H1 (cell line): ENCODE measurements at regions not wholly inside any gene's neighbourhood (a gene's known extent, or its start where the extent isn't known, plus 50 kb on each side); places are given as distances from the start of the nearest gene placed in this dataset.

Experiments used
- CTCF ChIA-PET: fragments of 300-600 bp; sonication (Branson Sonifier 250); formaldehyde crosslinking; loops from one replicate; lab custom pipeline; 2021; ENCODE audit not compliant: partially characterized antibody; lab: Charles Lee
- POLR2A ChIA-PET: fragments of 300-600 bp; sonication (Branson Sonifier 250); formaldehyde crosslinking; loops from one replicate; lab custom pipeline; 2021; ENCODE audit warnings: inconsistent platforms; ENCODE audit not compliant: partially characterized antibody; lab: Charles Lee
- DNase-seq, 2 experiments: peaks; one replicate each; pipeline versions ENCODE4 v3.0.0 to v3.0.0-alpha.2; 2010 to 2022; ENCODE audit warnings: low spot score in 2 of 2, low read depth in 1 of 2, mixed read lengths in 1 of 2
- FAIRE-seq: peaks from 2 replicates; lab custom pipeline; 2011; peaks lifted over from hg19 to GRCh38; lab: Jason Lieb, UNC
- H2AFZ ChIP-seq: 2 replicates; pipeline ENCODE4 v1.8.1; 2012; ENCODE audit warnings: low read length, inconsistent platforms
- H2AK5ac ChIP-seq: 2 replicates; pipeline ENCODE4 v1.6.1; 2013; ENCODE audit warnings: low read depth, low read length
- H2BK120ac ChIP-seq: replicated peaks from 2 replicates; pipeline ENCODE3; 2013; ENCODE audit warnings: low read depth, low read length, inconsistent platforms
- H2BK12ac ChIP-seq: 2 replicates; pipeline ENCODE4 v1.6.1; 2013; ENCODE audit warnings: low read depth, low read length
- H2BK15ac ChIP-seq: 2 replicates; pipeline ENCODE4 v1.6.1; 2013; ENCODE audit warnings: low read length
- H2BK20ac ChIP-seq: 2 replicates; pipeline ENCODE4 v1.6.1; 2013; ENCODE audit warnings: low read length
- H2BK5ac ChIP-seq: 2 replicates; pipeline ENCODE4 v1.6.1; 2013; ENCODE audit warnings: low read depth, low read length
- H3K14ac ChIP-seq: 2 replicates; pipeline ENCODE4 v1.6.1; 2013; ENCODE audit warnings: inconsistent platforms; ENCODE audit not compliant: insufficient read length
- H3K18ac ChIP-seq: 2 replicates; pipeline ENCODE4 v1.6.1; 2013; ENCODE audit warnings: low read length; ENCODE audit errors: extremely low read depth
- H3K23ac ChIP-seq: 2 replicates; pipeline ENCODE4 v1.6.1; 2013; ENCODE audit warnings: inconsistent platforms; ENCODE audit not compliant: insufficient read length
- H3K23me2 ChIP-seq: 2 replicates; pipeline ENCODE4 v1.6.1; 2013; ENCODE audit warnings: low read depth, low read length
- H3K27ac ChIP-seq: 2 replicates; pipeline ENCODE4 v1.6.1; 2011; ENCODE audit warnings: low read depth, low read length, inconsistent platforms
- H3K27me3 ChIP-seq, 4 experiments: replicated peaks in 1 of 4; 1 replicate in 1 of 4; 2 replicates in 3 of 4; pipeline versions ENCODE4 v1.6.1 to v1.8.1; 2011 to 2013; ENCODE audit warnings: low read length in 3 of 4, mild to moderate bottlenecking in 3 of 4, inconsistent platforms in 2 of 4, mixed read lengths in 2 of 4, moderate library complexity in 1 of 4; ENCODE audit not compliant: control insufficient read depth in 3 of 4, insufficient read depth in 3 of 4; ENCODE audit errors: extremely low read depth in 1 of 4
- H3K36me3 ChIP-seq, 4 experiments: 2 replicates each; pipeline versions ENCODE4 v1.6.1 to v1.8.1; 2011 to 2013; ENCODE audit warnings: mild to moderate bottlenecking in 4 of 4, low read length in 3 of 4, moderate library complexity in 2 of 4, control low read depth in 1 of 4, inconsistent platforms in 1 of 4; ENCODE audit not compliant: insufficient read depth in 4 of 4, control insufficient read depth in 2 of 4
- H3K4ac ChIP-seq: replicated peaks from 2 replicates; pipeline ENCODE3; 2013; ENCODE audit warnings: low read length, low read depth, mixed read lengths, inconsistent platforms; ENCODE audit not compliant: insufficient read length
- H3K4me1 ChIP-seq, 4 experiments: replicated peaks in 1 of 4; 1 replicate in 1 of 4; 2 replicates in 3 of 4; pipeline versions ENCODE4 v1.6.1 to v1.8.1; 2011 to 2013; ENCODE audit warnings: low read length in 3 of 4, inconsistent platforms in 2 of 4, mixed read lengths in 1 of 4; ENCODE audit not compliant: insufficient read depth in 4 of 4, control insufficient read depth in 3 of 4
- H3K4me2 ChIP-seq, 2 experiments: 2 replicates each; pipeline versions ENCODE4 v1.6.1 to v1.8.1; 2011 to 2013; ENCODE audit warnings: low read depth in 2 of 2, low read length in 2 of 2, control low read depth in 1 of 2, inconsistent platforms in 1 of 2, mild to moderate bottlenecking in 1 of 2; ENCODE audit not compliant: insufficient read depth in 1 of 2
- H3K4me3 ChIP-seq, 4 experiments: fragments of 200-600, 300-600 bp in 1 of 4; sonication (generic), shearing (Covaris generic), sonication (Bioruptor Twin) in 1 of 4; 2 replicates each; pipeline versions ENCODE4 v1.5.1 to v1.8.1; 2011 to 2016; ENCODE audit warnings: low read length in 4 of 4, low read depth in 3 of 4, control low read depth in 2 of 4, inconsistent platforms in 2 of 4, mild to moderate bottlenecking in 2 of 4, mixed read lengths in 1 of 4, moderate library complexity in 1 of 4; ENCODE audit not compliant: insufficient read depth in 2 of 4; ENCODE audit errors: extremely low read depth in 1 of 4
- H3K56ac ChIP-seq: replicated peaks from 2 replicates; pipeline ENCODE3; 2013; ENCODE audit warnings: low read depth, mild to moderate bottlenecking, mixed read lengths, low read length, inconsistent platforms; ENCODE audit not compliant: insufficient read length
- H3K79me1 ChIP-seq: 2 replicates; pipeline ENCODE4 v1.6.1; 2013; ENCODE audit warnings: low read depth, low read length, control low read depth
- H3K79me2 ChIP-seq, 2 experiments: 2 replicates each; pipeline versions ENCODE4 v1.6.1 to v1.8.1; 2012 to 2013; ENCODE audit warnings: low read length in 2 of 2, mild to moderate bottlenecking in 2 of 2, inconsistent platforms in 1 of 2; ENCODE audit not compliant: insufficient read depth in 2 of 2, control insufficient read depth in 1 of 2
- H3K9ac ChIP-seq, 4 experiments: replicated peaks in 1 of 4; 1 replicate in 1 of 4; 2 replicates in 3 of 4; pipeline versions ENCODE4 v1.6.1 to v1.8.1; 2011 to 2013; ENCODE audit warnings: low read depth in 3 of 4, low read length in 3 of 4, control low read depth in 2 of 4, mild to moderate bottlenecking in 2 of 4, moderate library complexity in 2 of 4, inconsistent platforms in 1 of 4; ENCODE audit errors: extremely low read depth in 1 of 4
- H3K9me3 ChIP-seq, 2 experiments: 2 replicates each; pipeline versions ENCODE4 v1.6.1 to v1.8.1; 2012 to 2013; ENCODE audit warnings: mild to moderate bottlenecking in 2 of 2, moderate library complexity in 2 of 2, control low read depth in 1 of 2, inconsistent platforms in 1 of 2, low read depth in 1 of 2, low read length in 1 of 2, mixed read lengths in 1 of 2; ENCODE audit not compliant: insufficient read depth in 2 of 2
- H4K20me1 ChIP-seq, 2 experiments: replicated peaks in 1 of 2; 2 replicates each; pipeline versions ENCODE3 to v1.8.1; 2011 to 2013; ENCODE audit warnings: inconsistent platforms in 2 of 2, low read length in 2 of 2, mild to moderate bottlenecking in 1 of 2; ENCODE audit not compliant: insufficient read depth in 2 of 2, control insufficient read depth in 1 of 2
- H4K5ac ChIP-seq: 2 replicates; pipeline ENCODE4 v1.6.1; 2013; ENCODE audit warnings: low read length, low read depth, mixed read lengths, inconsistent platforms; ENCODE audit not compliant: insufficient read length
- H4K8ac ChIP-seq: 2 replicates; pipeline ENCODE4 v1.8.0; 2013; ENCODE audit warnings: mild to moderate bottlenecking, moderate library complexity, low read length, inconsistent platforms; ENCODE audit not compliant: insufficient read depth; ENCODE audit errors: extremely low read depth
- H4K91ac ChIP-seq: replicated peaks from 2 replicates; pipeline ENCODE3; 2013; ENCODE audit warnings: low read length, mixed read lengths, inconsistent platforms; ENCODE audit not compliant: insufficient read length
- ASH2L ChIP-seq: fragments of 200-600, 300-600 bp; sonication (generic); IDR thresholded peaks from one replicate; pipeline ENCODE4 v1.7.1; 2017; ENCODE audit warnings: low read length
- ATF3 ChIP-seq: IDR thresholded peaks from 2 replicates; pipeline ENCODE4 v1.6.1; 2011; ENCODE audit warnings: low read depth, mild to moderate bottlenecking, low read length; ENCODE audit not compliant: insufficient read depth
- CEBPB ChIP-seq: IDR thresholded peaks from 2 replicates; pipeline ENCODE4 v1.6.1; 2012; ENCODE audit warnings: low read depth, low read length
- CHD1 ChIP-seq: IDR thresholded peaks from 2 replicates; pipeline ENCODE4 v1.6.1; 2012; ENCODE audit warnings: low read depth, low read length, improper control_type of control experiment
- EZH2 ChIP-seq: fragments of 200-600 bp; sonication (generic); IDR thresholded peaks from 2 replicates; pipeline ENCODE4 v1.7.1; 2012; ENCODE audit warnings: low read depth, mild to moderate bottlenecking, moderate library complexity, low read length, inconsistent platforms; ENCODE audit not compliant: severe bottlenecking
- GABPA ChIP-seq: IDR thresholded peaks from 2 replicates; pipeline ENCODE4 v1.6.1; 2011; ENCODE audit warnings: mild to moderate bottlenecking, low read length, moderate library complexity, borderline replicate concordance; ENCODE audit not compliant: insufficient read depth
- HDAC6 ChIP-seq: IDR thresholded peaks from one replicate; pipeline ENCODE4 v1.7.1; 2012; ENCODE audit warnings: low read depth, mild to moderate bottlenecking, inconsistent platforms, low read length, moderate library complexity
- KDM5A ChIP-seq: fragments of 200-600 bp; IDR thresholded peaks from 2 replicates; pipeline ENCODE4 v1.7.1; 2012; ENCODE audit warnings: mild to moderate bottlenecking, low read length, inconsistent platforms, mixed read lengths
- POLR2AphosphoS5 ChIP-seq: IDR thresholded peaks from 2 replicates; pipeline ENCODE4 v1.6.1; 2011; ENCODE audit warnings: low read depth, low read length
- RNF2 ChIP-seq: fragments of 200-900, 300-1000 bp; sonication (generic); IDR thresholded peaks from 2 replicates; pipeline ENCODE4 v1.7.1; 2016; ENCODE audit warnings: borderline replicate concordance, low read depth, mild to moderate bottlenecking, antibody characterized with exemption, low read length; ENCODE audit not compliant: poor library complexity, severe bottlenecking; ENCODE audit errors: missing control alignments
- SIN3A ChIP-seq, 2 experiments: IDR thresholded peaks in 1 of 2; conservative IDR thresholded peaks in 1 of 2; 2 replicates each; pipeline ENCODE4 v1.6.1; 2011 to 2012; ENCODE audit warnings: low read length in 2 of 2, improper control_type of control experiment in 1 of 2, low read depth in 1 of 2, mild to moderate bottlenecking in 1 of 2
- SP1 ChIP-seq: IDR thresholded peaks from 2 replicates; pipeline ENCODE4 v1.6.1; 2011; ENCODE audit warnings: low read depth, low read length
- TCF12 ChIP-seq: IDR thresholded peaks from 2 replicates; pipeline ENCODE4 v1.6.1; 2011; ENCODE audit warnings: low read depth, mild to moderate bottlenecking, low read length
- whole genome bisulfite sequencing, 2 experiments: shearing (Covaris generic) in 1 of 2; methylation state at CpG; one replicate each; pipeline versions ENCODE4 v1.1.6 to v1.1.7; 2013 to 2015; ENCODE audit warnings: low lambda C conversion rate in 2 of 2, mixed read lengths in 2 of 2, inconsistent platforms in 1 of 2, low coverage in 1 of 2, missing lambda C conversion rate in 1 of 2; ENCODE audit not compliant: insufficient replicate concordance in 2 of 2, insufficient coverage in 1 of 2, insufficient read length in 1 of 2; ENCODE audit errors: extremely low coverage in 1 of 2, missing lambda C conversion rate in 1 of 2; 5-methylcytosine and 5-hydroxymethylcytosine counted together

GRCh38 chr2:128565441-128565840 lies 246.8 kb upstream of the HS6ST1 start:
- H4K8ac ChIP-seq = no peak overlapping the region; the same call in 1 of the 2 replicates
- ChIA-PET POLR2A (no interaction called here), CTCF (interaction anchor here (2.6 kb wide), 1 partner anchor 10 kb away, joined by 6 read pairs; no protein-coding TSS in a partner anchor)
- H3K79me1 ChIP-seq = no peaks in the 10 kb centered on the region
- H3K4me1 ChIP-seq = no peaks in the 10 kb centered on the region; a peak in 2 of 7 replicates
- H3K14ac ChIP-seq = no peak overlapping the region
- H4K5ac ChIP-seq = no peak overlapping the region
- H3K4ac ChIP-seq = no peak overlapping the region
- H3K4me3 ChIP-seq = no peak overlapping the region
- no peaks in the 10 kb centered on the region for H3K9me3 ChIP-seq
- H3K27ac ChIP-seq = no peak overlapping the region
- H3K9ac ChIP-seq = no peak overlapping the region
- no peak overlapping the region for H2BK5ac ChIP-seq
- no peaks in the 10 kb centered on the region for H3K27me3 ChIP-seq
- no peak overlapping the region for H3K23ac ChIP-seq
- no peak overlapping the region for H3K4me2 ChIP-seq
- TF ChIP-seq RNF2 (no peak), EZH2 (no peak), CHD1 (no peak), GABPA (no peak), ATF3 (no peak), HDAC6 (no peak), CEBPB (no peak), POLR2AphosphoS5 (no peak), KDM5A (no peak), SIN3A (conservative IDR thresholded peaks at IDR 0.05 in 1 of 2, IDR thresholded peaks at IDR 0.05 in 1 of 2; ENCODE audit: low read depth in 1 of 2, low read length in 2 of 2) (no peak), TCF12 (no peak), ASH2L (no peak), SP1 (no peak)
- DNase-seq (no peak), FAIRE-seq (no peak)
- no peaks in the 10 kb centered on the region for H3K36me3 ChIP-seq
- H2AK5ac ChIP-seq = no peak overlapping the region
- no peak overlapping the region for H3K18ac ChIP-seq
- WGBS, 2 experiments = 88% methylated on average over 4 of the region's 4 CpGs; no CpG with 5 or more reads in 1 of the 2 experiments
- H4K91ac ChIP-seq = peak overlapping the region; percentile 6
- H2BK15ac ChIP-seq = no peak overlapping the region
- H2BK20ac ChIP-seq = no peak overlapping the region
- no peaks in the 10 kb centered on the region for H4K20me1 ChIP-seq
- no peak overlapping the region for H3K56ac ChIP-seq
- H2BK12ac ChIP-seq = no peak overlapping the region
- H3K23me2 ChIP-seq = no peaks in the 10 kb centered on the region
- no peak overlapping the region for H2AFZ ChIP-seq
- H2BK120ac ChIP-seq = no peak overlapping the region
- no peaks in the 10 kb centered on the region for H3K79me2 ChIP-seq
